NCI-H2029 (cell line): ENCODE measurements at regions not wholly inside any gene's neighbourhood (a gene's known extent, or its start where the extent isn't known, plus 50 kb on each side); places are given as distances from the start of the nearest gene placed in this dataset.

Experiments
- DNase-seq: peaks from one replicate; lab custom pipeline; 2025; lab: John Stamatoyannopoulos, UW

DNA sequence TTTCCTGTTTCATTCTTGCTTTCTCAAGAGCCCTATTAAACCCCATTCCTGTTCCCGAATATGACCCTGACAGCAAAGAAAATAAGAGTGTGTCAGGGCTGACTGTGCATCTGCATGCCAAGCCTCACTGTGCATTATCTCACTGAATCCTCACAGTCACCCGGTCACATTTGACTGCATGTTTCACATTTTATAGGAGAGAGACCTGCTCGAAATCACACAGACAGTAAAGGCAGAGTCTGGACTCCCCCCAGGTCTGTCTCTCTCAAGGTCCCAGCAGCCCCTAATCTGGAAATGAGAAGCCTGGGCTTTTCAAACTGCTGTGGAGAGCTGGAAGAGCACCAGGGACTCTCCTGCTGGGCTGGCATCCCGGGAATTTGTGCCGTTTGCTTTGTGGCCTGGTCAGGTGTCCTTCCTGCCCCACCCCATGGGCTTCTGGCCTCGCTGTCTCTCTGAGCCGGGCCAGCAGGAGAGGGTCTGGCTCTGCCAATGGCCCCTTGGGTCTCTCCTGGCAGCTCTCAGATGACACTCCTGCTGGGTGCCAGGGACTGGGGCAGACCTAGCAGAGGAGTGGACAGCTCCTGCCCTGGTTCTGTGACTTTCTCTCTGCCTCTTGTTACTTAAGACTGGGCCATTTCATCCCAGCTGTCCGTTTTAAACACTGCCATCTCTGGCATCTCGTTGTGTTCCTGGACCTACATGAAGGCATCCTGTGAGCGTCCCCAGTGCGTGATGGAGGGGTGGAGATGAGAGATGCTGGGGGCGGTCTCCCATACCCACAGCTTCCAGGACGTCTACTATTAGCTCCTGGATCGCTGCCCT lies 173.6 kb downstream of the ARHGAP12 start:
- no peak for DNase-seq

DNA sequence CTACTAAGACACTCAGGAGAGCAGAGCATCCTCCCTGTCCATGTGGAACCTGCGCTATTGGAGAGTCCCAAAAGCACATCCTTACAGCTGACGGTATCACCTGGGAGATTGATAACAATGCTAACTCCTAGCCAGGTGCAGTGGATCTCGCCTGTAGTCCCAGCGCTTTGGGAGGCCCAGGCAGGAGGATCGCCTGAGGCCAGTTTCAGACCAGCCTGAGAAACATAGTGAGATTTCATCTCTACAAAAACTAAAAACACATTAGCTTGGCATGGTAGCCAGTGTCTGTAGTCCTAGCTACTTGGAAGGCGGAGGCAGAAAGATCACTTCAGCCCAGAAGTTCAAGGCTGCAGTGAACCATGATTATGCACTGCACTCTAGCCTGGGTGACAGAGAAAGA lies 174.9 kb downstream of the ARHGAP12 start:
- no peak for DNase-seq

DNA sequence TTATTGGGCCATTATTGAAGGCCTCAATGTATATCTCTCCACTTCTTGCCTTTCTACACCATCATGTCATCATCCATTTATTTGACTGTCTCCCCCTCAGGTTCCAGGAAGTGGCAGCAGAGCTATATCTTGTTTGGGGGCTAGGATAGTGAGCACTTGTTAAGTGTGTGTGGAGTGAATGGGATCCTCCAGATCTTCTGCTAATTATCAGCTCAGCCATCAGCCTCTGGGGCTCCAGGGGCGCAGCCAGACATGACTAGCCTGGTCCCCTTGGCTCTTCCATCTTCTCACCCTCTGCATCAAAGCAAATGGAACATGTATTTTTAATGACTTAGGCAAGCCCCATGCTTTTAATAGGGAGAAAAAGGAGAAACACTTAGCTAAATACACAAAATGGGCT lies 176.5 kb downstream of the ARHGAP12 start:
- DNase-seq: no peak

DNA sequence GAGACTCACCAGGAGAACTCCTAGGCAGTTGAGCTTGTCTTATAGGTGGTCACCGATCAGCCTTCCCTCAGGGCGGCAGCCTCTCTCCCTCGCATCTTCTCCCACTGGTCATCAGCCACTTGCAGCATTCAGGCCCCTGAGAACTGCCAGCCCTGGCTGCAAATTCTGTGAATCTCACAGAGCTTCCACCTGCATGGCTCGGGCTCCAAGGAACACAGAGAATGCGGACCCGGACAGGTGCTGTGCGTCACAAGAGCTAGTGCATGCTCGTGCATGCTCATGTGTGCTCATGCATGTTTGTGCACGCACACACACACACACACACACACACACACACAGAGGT lies 176.9 kb downstream of the ARHGAP12 start:
- no peak for DNase-seq

DNA sequence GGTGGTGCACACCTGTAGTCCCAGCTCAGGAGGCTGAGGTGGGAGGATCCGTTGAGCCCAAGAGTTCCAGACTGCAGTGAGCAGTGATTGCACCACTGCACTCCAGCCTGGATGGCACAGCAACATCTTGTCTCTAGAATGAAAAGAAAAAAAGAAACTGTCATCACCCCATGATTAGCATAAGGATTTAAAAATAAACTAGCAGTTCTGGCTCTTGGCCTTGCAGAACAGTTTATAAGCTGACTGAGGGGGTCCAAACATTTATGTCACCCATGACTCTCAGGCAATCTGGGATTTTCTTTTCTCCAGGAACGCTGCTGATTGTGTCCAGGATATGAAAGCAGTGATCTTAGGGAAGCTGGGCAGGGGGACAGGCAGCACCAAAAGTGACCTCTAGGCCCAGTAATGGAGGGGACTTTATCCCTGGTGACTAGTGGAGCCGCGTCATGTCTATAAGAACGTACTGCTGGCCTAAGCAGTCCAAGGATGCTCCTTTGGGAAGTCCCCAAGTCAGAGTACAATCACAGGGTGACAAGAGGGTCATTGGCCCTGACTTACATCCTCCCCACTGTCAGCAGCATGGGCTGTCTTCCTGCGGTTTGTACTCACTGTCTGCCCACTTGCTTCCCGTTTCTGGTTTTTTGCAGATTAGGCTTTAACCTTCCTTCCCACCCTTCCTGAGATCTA lies 177.4 kb downstream of the ARHGAP12 start:
- no peak for DNase-seq

DNA sequence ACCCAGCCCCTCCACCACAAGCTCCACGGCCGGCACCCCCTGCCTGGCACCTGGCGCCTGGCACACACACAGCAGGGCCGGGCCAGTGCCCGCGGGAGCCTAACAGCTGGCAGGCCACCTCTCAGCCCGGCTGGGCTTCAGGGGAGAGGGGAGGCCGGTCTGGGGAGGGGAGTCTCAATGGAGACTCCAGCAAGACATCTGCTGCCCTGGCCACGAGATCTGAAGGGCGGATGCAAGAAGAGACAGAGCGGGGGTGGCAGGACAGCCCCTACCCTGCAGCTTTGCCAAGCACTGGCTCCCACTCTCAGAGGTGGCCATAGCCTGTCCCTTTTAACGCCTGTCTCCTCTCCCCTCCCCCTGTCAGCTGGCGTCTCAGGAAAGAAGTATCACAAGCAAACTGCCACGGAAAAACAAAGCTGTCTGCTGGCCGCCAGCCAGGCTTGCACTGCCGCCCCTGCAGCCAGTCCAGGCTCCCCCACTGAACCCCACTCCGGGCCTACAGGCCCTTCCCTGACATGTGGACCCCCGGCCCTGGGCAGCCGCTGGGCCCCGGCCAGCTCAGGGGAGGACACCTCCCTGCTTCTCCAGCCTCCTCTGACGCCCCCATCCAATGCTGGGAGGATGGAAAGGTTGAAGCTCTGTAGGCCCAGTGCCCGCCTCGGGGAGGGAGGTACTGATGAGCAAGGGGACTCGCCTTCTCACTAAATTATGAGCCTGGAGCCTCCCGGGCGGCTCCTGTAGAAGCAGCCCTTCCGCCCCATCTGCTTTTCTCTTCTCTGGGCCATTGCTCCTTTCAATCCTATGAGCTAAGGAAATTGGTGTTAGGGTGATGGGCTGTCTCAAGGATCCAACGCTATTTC lies 178.4 kb downstream of the ARHGAP12 start:
- DNase-seq: peak; percentile 63

DNA sequence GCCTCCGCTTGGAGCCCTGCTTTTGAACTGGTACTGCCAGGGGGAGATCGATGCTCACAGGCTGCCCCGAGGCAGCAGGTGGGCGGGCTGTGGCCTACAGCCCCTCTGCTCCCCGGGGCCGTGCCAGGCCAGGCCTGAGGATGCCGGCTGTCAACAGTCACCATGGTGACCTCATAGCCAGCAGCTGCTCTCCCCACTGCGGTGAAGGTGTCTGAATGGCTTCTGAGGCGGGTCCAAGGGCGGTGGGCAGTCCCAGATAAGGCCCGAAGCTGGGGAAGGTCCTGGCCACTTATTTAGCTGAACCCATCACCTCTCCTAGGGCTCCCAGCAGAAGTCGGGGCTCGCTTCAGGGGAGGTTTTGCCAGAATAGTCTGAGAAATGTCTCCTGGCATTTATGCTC lies 179.3 kb downstream of the ARHGAP12 start:
- DNase-seq: no peak

DNA sequence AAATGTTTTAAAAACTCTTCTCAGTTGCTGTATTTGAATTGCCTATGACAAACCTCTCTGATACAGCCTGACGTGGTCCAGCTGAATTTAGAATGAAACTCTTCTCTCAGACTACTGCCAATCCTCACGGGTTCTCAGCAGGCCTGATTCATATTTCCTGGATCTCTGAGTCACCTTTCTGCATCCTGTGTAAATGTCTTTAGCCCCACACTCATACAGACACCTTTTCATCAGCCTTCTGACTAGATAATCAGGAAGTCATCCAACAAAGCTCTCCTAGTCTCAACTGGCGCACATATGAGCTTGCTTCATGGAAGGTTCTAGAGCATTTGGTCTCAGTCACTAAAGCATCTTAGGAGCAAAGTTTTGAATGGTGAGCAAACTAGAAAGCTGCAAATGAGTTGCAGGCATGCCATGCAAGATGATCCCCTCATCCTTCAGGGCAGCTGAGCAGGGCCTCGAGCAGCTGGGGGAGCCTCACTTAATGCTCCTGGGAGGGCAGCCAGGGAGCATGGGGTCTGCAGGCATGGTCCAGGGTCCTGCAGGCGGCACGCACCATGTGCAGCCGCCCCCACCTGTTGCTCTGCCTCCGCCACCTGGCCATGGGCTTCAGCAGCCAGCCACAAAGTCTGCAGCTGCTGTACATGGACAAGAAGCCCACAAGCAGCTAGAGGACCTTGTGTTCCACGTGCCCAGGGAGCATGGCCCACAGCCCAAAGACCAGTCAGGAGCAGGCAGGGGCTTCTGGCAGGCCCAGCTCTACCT lies 182.8 kb downstream of the ARHGAP12 start:
- DNase-seq: no peak

DNA sequence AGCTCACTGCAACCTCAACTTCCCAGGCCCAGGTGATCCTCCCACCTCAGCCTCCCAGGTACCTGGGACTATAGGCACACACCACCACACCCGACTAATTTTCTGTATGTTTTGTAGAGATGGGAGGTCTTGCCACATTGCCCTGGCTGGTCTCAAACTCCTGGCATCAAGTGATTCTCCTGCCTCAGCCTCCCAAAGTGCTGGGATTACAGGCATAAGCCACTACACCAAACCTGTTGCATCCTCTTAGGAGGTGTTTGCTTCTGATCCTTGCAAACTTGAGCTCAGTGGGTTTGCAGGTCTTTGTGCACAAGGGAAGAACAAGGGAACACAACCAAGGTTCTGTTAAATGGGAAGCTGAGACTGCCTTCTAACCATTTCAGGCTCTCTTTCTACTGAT lies 184.6 kb downstream of the ARHGAP12 start:
- DNase-seq: no peak

DNA sequence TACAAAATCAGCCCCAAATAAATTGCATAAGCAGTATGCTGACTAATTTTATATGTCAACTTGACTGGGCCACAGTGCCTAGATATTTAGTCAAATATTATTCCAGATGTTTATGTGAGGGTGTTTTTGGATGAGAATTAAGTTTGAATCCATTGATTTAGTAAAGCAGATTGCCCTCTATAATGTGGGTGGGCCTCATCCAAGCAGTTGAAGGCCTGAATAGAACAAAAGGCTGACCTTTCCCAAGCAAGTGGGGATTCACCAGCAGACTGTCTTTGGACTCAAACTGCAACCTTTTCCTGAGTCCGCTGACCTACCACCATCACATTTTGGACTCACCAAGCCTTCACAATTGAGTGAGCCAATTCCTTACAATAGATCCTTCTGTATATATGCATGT lies 186.4 kb downstream of the ARHGAP12 start:
- DNase-seq: no peak

DNA sequence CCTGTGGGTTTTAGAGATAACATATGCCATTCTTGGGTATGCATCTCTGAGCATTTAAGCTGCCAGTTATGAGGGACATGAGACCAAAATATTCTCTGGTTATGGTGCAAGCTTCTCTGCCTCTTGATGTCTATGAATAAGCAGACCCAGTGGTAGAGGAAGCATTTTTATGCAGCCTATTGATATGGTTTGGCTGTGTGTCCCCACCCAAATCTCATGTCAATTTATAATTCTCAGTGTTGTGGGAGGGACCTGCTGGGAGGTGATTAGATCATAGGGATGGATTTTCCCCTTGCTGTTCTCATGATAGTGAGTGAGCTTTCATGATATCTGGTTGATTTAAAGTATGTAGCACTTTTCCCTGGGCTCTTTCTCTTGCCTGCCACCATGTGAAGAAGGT lies 187.2 kb downstream of the ARHGAP12 start:
- DNase-seq: no peak

DNA sequence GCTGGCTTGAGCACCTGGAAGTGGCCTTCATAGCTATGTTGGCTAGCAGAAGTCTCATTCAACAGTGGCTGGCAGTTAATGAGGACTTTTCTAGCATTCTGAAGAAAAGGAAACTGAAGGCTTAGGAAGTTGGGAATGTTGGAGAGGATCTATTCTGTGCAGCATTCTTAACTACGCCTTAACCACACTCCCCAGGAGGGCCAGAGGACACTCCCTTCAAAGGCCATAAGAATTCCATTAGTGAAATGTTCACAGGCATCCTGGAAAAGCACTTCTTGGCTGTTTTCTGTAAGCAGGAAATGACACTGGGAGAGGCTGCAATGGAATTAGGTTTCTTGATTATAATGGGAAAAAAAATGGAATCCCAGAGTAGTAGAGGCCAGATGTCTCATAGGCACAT lies 188.9 kb downstream of the ARHGAP12 start:
- no peak for DNase-seq

DNA sequence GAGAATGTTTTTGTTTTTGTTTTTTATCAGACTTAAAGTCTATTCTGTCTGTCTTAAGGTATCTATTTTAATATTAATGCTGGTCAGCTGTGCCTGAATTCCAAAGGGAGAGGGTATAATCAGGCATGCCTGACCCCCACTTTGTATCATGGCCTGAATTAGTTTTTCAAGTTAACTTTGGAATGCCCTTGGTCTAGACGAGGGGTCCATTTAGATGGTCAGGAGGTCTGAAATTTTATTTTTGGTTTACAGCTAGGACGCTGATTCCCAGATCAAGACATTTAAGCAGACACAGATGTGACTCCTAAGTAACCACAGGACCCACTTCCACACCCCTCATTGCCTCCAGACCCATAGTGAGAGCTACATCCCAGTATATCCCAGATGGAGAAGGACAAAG lies 189.5 kb downstream of the ARHGAP12 start:
- no peak for DNase-seq

DNA sequence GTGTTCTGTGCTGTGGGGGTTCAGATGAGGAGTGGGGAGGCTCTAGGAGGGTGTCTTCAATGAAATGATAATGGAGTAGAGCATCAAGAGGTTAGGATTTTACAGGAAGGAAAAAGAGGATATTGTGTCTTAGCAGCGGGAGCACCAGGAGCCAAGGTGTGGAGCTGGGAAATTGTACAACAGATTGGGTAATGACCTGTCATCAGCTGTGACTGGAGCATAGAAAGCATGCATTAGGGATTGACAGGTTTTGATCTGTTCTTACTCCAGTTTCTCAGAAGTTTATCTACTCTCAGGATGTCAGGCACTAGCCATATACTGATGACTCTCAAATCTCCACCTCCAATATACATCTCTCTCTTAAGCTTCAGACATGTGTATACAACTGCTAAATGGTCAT lies 196.9 kb downstream of the ARHGAP12 start:
- no peak for DNase-seq

DNA sequence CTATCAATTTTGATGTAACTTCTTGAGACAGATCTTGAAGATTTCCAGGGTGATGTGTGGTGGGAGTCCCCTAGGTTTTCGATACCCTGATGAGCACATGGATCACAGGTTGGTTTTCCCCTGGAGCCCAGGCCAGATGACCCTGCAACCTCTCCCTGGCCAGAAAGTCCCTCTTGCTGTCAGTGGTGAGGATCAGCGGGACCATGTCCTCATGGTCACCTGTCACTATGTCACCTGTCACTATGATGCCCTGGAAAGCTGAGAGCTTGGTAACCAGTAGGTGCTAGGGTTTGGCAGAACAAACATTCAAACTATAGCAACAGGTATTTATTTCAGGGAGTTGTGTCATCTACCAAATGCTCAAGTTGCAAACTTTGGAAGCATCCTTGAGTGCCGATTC lies 197.9 kb downstream of the ARHGAP12 start:
- DNase-seq: no peak

DNA sequence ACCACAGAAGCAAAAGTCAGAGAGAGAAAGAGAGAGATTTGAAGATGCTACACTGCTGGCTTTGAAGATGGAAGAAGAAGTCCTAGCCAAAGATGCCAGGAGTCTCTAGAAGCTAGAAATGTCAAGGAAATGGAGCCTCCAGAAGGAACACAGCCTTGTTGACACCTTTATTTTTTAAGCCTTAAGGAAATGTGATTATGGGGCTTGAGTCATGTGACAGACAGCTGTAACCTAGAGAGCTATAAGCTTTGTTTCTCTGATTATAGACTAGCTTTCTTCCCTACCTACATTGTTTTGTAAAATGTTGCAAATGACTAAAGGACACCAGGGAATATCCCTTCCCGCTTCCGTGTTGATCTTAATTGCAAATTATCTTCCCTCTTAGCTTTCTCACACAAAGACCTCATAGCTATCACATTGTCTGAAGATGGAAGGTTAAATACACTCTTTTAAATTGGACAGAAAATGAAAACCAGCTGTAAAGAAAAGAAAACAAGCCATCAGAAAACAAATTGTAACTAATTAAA lies 199.9 kb downstream of the ARHGAP12 start:
- no peak for DNase-seq

DNA sequence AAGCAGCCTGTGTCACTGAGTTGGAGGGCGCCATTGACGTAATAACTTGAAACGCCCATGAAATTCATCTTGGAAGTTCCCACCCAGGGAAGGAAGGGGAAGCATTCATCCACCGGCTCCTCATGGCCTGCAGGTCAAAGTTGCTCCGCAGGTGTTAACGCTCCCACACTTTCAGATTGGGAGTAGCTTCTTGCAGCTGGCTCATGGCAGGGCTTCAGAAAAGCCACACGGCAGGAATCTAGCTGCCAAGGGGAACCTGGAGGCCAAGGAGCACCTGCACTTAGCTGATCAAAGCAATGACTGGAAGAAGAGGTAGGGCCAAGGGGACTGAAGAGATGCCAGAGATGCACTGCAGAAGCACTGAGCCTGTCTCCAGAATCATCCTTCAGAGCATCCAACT lies 203.2 kb downstream of the ARHGAP12 start:
- no peak for DNase-seq

DNA sequence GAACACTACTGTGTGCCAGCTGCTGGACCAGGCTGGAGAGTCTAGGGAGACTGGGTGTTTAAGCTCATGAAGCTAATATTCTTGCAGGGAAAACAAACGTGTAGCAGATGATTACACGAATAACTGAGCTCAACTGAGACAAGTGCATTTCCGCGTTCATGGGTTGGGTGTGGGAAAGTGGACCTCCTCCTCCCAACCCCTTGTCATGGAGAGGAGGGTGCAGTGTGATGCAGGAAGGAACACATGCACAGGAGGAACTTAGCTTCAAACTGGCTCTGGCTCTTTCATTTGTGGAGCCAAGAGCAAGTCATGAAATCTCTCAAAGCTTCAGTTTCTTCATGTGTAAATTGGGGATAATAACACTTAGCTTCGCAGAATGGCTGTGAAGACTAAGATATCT lies 204.3 kb downstream of the ARHGAP12 start:
- no peak for DNase-seq

DNA sequence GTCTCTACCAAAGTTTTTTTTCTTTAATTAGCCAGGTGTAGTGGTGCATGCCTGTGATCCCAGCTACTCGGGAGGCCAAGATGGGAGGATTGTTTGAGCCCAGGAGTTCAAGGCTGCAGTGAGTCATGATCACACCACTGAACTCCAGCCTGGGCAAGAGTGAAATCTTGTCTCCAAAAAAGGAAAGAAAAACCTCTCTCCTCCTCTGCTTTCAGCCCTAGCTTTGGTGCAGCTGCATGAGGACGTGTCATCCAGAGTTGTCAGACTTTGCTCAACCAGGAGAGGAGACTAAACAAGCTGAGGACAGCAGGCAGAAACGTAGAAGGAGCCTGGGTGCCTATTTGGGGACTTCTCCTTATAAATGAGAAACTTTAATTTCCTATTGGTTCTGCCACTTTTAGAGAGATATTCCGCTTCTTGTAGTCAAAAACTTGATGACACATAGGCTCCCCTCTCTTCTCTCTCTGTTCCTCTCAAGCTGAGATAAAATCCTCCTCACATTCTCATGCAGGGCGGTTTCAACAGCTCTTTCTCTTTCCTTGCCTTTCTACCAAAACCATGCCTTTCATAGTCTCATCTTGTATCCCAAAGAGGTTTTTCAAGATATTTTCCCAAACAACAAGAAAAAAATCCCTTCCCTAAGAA lies 205.4 kb downstream of the ARHGAP12 start:
- DNase-seq: no peak

DNA sequence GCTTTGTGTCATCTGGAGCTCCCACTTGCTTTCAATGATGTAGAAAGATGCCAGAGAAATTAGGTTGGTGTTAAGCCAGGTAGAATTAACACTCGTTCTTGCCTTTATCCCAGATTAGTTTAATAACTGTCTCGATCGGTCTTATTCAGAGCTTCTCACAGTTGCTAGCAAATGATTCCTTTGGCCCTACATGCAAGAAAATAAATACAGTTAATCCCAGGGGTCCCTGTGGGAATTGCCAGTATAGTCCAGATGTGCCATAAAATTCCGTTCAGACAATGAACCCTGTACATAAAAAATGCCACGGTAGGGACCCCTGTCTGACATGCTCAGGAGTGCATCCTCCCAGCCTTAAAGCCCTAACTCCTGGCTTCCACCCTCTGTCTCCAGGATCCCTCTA lies 207.5 kb downstream of the ARHGAP12 start:
- DNase-seq: no peak

DNA sequence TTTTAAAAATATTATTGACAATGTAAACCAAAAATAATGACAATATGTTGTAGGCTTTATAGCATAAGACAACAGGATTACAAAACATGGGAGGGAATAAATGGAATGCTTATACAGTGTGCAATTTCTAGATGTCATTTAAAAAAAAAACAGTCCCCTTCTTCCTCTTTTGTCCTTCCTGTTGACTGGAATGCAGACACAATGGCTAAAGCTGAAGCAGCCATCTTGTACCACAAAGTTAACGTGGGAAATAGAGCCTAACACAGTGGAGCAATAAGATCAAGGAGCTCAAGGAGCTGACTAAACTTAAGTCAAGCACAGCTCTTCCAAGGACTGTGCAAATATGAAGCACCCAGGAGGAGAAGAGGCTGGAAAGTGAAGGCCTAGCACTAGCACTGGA lies 208.1 kb downstream of the ARHGAP12 start:
- no peak for DNase-seq
